C4-2B (cell line): ENCODE measurements at regions not wholly inside any gene's neighbourhood (a gene's known extent, or its start where the extent isn't known, plus 50 kb on each side); places are given as distances from the start of the nearest gene placed in this dataset.
"Not testable (repeated sequence)": the region's sequence is repeated elsewhere in the genome, so short reads cannot be mapped to it uniquely, and the experiment has no call there.

Source experiments
- H3K27ac ChIP-seq: fragments of 450-650 bp; 2 replicates; pipeline ENCODE4 v1.5.1; 2017
- ZFX ChIP-seq: fragments of 450-650 bp; IDR thresholded peaks from 2 replicates; pipeline ENCODE4 v1.6.1; 2017
- TF ChIP-seq, protein P1 (sequence below): fragments of 450-650 bp; conservative IDR thresholded peaks from 2 replicates; pipeline ENCODE4 v1.5.1; 2017; ENCODE audit warnings: mild to moderate bottlenecking

DNA sequence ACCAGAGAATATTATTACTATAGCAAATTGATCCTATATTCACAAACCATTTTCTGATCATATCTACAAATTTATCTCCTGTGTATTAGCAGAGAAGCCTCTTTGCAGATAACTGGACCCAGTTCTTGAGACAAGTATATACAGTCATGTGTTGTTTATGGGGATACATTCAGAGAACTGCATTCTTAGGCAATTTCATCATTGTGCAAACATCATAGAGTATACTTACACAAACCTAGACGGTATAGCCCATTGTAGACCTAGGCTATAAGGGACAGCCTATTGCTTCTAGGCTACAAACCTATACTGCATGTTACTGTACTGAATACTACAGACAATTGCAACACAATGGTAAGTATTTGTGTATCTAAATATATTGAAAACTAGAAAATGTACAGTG is 152.5 kb upstream of the SPANXN4 start:
- TF ChIP-seq, protein P1, sequence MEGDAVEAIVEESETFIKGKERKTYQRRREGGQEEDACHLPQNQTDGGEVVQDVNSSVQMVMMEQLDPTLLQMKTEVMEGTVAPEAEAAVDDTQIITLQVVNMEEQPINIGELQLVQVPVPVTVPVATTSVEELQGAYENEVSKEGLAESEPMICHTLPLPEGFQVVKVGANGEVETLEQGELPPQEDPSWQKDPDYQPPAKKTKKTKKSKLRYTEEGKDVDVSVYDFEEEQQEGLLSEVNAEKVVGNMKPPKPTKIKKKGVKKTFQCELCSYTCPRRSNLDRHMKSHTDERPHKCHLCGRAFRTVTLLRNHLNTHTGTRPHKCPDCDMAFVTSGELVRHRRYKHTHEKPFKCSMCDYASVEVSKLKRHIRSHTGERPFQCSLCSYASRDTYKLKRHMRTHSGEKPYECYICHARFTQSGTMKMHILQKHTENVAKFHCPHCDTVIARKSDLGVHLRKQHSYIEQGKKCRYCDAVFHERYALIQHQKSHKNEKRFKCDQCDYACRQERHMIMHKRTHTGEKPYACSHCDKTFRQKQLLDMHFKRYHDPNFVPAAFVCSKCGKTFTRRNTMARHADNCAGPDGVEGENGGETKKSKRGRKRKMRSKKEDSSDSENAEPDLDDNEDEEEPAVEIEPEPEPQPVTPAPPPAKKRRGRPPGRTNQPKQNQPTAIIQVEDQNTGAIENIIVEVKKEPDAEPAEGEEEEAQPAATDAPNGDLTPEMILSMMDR, result no peak
- TF ChIP-seq ZFX, result no peak
- H3K27ac ChIP-seq, result no peak overlapping the region

DNA sequence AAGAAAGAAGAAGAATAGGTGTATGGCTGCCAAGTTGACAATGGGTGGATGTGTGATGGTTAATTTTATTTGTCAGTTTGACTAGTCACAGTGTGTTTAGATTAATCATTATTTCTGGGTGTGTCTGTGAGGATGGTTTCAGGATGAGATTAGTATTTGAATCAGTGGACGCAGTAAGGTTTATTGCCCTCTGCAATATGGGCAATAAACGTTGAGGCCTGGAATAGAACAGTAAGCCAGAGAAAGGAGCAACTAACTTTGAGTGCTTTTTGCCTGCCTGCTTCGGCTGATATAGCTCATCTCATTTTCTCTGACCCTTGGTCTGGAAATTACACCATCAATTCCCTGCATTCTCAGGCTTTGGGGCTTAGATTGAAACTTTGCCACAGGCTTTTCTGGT is 140.8 kb upstream of the SPANXN4 start:
- no peak for TF ChIP-seq ZFX
- TF ChIP-seq, protein P1, result no peak
- no peak overlapping the region for H3K27ac ChIP-seq

DNA sequence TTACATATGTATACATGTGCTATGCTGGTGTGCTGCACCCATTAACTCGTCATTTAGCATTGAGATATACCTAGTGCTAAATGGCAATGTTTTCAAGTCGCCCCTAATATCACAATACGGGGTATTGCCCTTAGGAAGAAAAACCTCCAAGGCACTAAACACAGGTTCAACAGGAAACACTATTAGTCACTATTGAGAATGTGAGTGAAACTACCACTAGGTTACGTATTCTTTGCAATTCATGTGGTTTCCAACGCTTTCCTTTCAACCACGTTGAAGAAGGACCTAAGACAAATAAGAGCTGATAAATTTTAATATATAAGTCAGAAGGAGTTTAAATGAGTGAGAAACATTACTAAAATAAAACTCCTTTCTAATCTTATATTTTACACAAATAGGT is 134.7 kb upstream of the SPANXN4 start:
- TF ChIP-seq, protein P1, result no peak
- TF ChIP-seq ZFX, result no peak
- no peak overlapping the region for H3K27ac ChIP-seq

DNA sequence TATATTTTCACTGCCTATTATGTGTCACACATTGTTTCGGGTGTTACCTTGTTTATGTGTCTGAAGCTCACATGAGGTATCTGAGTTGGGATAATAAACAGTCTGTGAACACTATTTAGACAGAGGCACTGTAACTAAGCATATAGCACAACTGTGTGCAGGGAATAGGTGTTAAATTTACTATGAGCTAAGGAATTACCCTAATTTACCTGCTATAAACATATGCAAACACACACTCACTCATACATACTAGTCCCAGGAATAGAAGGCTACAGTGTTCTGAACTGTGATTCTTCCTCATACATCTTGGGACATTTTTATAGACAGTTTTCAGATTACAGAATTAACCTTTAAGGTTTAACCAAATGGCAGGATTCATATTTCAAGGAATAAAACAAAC is 127.6 kb upstream of the SPANXN4 start:
- no peak overlapping the region for H3K27ac ChIP-seq
- TF ChIP-seq, protein P1, result no peak

- TF ChIP-seq, protein P1, result no peak
- TF ChIP-seq ZFX, result no peak
Measured at GRCh38 chrX:142923201-142923600, 102.5 kb upstream of the SPANXN4 start.

DNA sequence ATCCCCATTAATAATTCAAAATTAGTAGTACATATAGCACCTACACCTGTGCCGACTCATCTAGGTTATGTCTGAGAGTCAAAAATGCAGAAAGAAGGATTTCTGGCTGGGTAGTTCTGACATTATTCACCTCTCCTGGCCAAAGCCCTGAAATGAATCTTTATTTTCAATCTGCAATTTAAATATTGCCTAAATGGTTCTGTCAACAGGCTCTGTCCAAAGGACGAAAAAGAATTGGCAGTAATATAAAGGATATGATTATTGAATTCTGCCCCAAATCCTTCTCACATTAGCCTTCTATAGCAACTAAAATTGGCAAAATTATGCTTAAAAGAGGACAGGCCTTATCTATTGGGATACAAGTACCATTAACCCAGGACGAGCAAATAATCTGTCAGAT is 86.9 kb upstream of the SPANXN4 start:
- TF ChIP-seq, protein P1, result no peak
- no peak for TF ChIP-seq ZFX
- H3K27ac ChIP-seq, result no peak overlapping the region

More at GRCh38 chrX:142923201-142923600, 102.5 kb upstream of the SPANXN4 start:
- no peak overlapping the region for H3K27ac ChIP-seq

DNA sequence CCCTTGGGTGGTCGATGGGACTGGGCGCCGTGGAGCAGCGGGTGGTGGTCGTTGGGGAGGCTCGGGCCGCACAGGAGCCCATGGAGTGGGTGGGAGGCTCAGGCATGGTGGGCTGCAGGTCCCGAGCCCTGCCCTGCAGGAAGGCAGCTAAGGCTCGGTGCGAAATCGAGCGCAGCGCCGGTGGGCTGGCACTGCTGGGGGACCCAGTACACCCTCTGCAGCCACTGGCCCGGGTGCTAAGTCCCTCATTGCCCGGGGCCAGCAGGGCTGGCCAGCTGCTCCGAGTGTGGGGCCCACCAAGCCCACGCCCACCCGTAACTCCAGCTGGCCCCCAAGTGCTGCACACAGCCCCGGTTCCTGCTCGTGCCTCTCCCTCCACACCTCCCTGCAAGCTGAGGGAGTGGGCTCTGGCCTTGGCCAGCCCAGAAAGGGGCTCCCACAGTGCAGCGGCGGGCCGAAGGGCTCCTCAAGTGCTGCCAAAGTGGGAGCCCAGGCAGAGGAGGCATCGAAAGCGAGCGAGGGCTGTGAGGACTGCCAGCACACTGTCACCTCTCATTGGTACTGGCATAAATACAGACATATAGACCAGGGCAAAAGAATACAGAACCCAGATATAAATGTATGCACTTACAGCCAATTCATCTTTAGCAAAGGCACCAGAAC is 53.5 kb upstream of the SPANXN4 start:
- not testable (repeated sequence) for H3K27ac ChIP-seq
